ENCODE measurements at regions not wholly inside any gene's neighbourhood (a gene's known extent, or its start where the extent isn't known, plus 50 kb on each side); places are given as distances from the start of the nearest gene placed in this dataset.
"Not testable (repeated sequence)": the region's sequence is repeated elsewhere in the genome, so short reads cannot be mapped to it uniquely, and the experiment has no call there.

DNA sequence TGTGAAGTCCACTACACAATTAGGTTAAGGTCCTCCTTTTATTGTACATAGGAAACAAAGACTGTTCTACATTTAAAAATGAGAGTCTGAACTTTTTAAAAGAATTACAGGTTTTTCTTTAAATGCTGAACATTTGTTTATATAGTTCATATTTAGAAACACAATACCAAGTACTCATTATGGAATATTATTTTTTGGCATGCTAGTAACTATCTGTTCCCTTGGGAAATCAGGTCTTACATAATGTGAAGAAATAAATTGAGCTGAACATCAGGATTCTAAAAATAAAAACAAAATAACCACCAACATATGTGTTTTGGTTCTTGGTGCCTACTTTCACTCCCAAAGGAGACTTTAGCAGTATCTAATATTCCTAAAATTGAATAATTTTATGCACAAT lies 230.5 kb upstream of the IZUMO3 start:
- no peak for DNase-seq
- Histone ChIP-seq H3K27me3 (no peaks in the 10 kb centered on the region), H3K4me3 (no peak overlapping the region), H3K4me1 (no peaks in the 10 kb centered on the region), H3K9me3 (no peaks in the 10 kb centered on the region), H3K36me3 (ENCODE audit: low read depth, missing control alignments) (no peaks in the 10 kb centered on the region), H3K27ac (no peak overlapping the region)
- intact Hi-C loops (cut with DNase I; ENCODE audit: low total_unique reads) = no loop called here
- TF ChIP-seq CTCF (IDR thresholded peaks at IDR 0.05) (no peak), POLR2A (IDR thresholded peaks at IDR 0.05) (no peak)

GRCh38 chr9:24774199-24774598 lies 228.5 kb upstream of the IZUMO3 start:
- 82 to 86% methylated on average over 8 of the region's 8 CpGs for WGBS, 2 donors
- intact Hi-C loops (cut with DNase I; ENCODE audit: low total_unique reads); H3K4me1 ChIP-seq; H3K27ac ChIP-seq; H3K27me3 ChIP-seq; DNase-seq; H3K9me3 ChIP-seq; H3K36me3 ChIP-seq (ENCODE audit: low read depth, missing control alignments); H3K4me3 ChIP-seq: not testable (repeated sequence)

GRCh38 chr9:24766081-24766480 lies 220.4 kb upstream of the IZUMO3 start:
- WGBS, 2 donors = 84 to 91% methylated on average over 1 of the region's 1 CpG
- no peak overlapping the region for H3K27ac ChIP-seq
- no peaks in the 10 kb centered on the region for H3K27me3 ChIP-seq
- no peaks in the 10 kb centered on the region for H3K9me3 ChIP-seq
- intact Hi-C loops (cut with DNase I; ENCODE audit: low total_unique reads) = no loop called here
- DNase-seq = no peak
- no peak for TF ChIP-seq CTCF (IDR thresholded peaks at IDR 0.05)
- TF ChIP-seq POLR2A (IDR thresholded peaks at IDR 0.05) = no peak
- no peaks in the 10 kb centered on the region for H3K36me3 ChIP-seq (ENCODE audit: low read depth, missing control alignments)
- H3K4me1 ChIP-seq = no peaks in the 10 kb centered on the region
- H3K4me3 ChIP-seq = no peak overlapping the region

- DNase-seq = no peak
- intact Hi-C loops (cut with DNase I; ENCODE audit: low total_unique reads) = no loop called here
- no peaks in the 10 kb centered on the region for H3K9me3 ChIP-seq
- no peak overlapping the region for H3K4me3 ChIP-seq
- H3K27me3 ChIP-seq = no peaks in the 10 kb centered on the region
- no peak for TF ChIP-seq CTCF (IDR thresholded peaks at IDR 0.05)
- TF ChIP-seq POLR2A (IDR thresholded peaks at IDR 0.05) = no peak
- no peaks in the 10 kb centered on the region for H3K36me3 ChIP-seq (ENCODE audit: low read depth, missing control alignments)
- WGBS, 2 donors = 35 to 63% methylated on average over 4 to 7 of the region's 7 CpGs
- no peak overlapping the region for H3K27ac ChIP-seq
- no peaks in the 10 kb centered on the region for H3K4me1 ChIP-seq
These were observed 219.5 kb upstream of the IZUMO3 start for GRCh38 chr9:24765025-24765756.

DNA sequence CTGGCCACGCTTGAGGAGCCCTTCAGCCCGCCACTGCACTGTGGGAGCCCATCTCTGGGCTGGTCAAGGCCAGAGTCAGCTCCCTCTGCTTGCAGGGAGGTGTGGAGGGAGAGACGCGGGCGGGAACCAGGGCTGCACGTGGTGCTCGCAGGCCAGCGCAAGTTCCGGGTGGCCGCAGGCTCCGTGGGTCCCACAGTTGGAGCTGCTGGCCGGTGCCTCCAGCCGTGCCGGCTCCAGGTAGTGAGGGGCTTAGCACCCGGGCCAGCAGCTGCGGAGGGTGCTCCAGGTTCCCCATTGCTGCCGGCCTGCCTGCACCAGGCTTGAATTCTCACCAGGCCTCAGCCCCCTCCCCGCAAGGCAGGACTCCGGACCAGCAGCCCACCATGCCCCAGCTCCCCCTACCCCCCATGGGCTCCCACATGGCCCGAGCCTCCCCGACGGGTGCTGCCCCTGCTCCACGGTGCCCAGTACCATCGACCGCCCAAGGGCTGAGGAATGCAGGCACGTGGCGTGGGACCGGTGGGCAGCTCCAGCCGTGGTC lies 192.8 kb upstream of the IZUMO3 start:
- DNase-seq = no peak
- WGBS, 2 donors = 49 to 81% methylated on average over 9 to 29 of the region's 29 CpGs
- intact Hi-C loops (cut with DNase I; ENCODE audit: low total_unique reads) = no loop called here
- H3K27ac ChIP-seq = no peak overlapping the region
- H3K9me3 ChIP-seq = no peaks in the 10 kb centered on the region
- no peaks in the 10 kb centered on the region for H3K36me3 ChIP-seq (ENCODE audit: low read depth, missing control alignments)
- H3K4me3 ChIP-seq = peak overlapping the region in 1 of 2 donors; percentile 38
- no peaks in the 10 kb centered on the region for H3K27me3 ChIP-seq
- H3K4me1 ChIP-seq = no peaks in the 10 kb centered on the region
- TF ChIP-seq POLR2A (IDR thresholded peaks at IDR 0.05) (no peak), CTCF (IDR thresholded peaks at IDR 0.05) (no peak)
